H9 (cell line): ENCODE measurements at regions not wholly inside any gene's neighbourhood (a gene's known extent, or its start where the extent isn't known, plus 50 kb on each side); places are given as distances from the start of the nearest gene placed in this dataset.

Experiments used
- DNase-seq: peaks from one replicate; pipeline ENCODE4 v3.0.0-alpha.2; 2017
- H2AFZ ChIP-seq: one replicate; pipeline ENCODE4 v1.6.1; 2013; ENCODE audit warnings: mild to moderate bottlenecking, low read length, control low read depth, moderate library complexity
- H2AK5ac ChIP-seq: 2 replicates; pipeline ENCODE4 v1.6.1; 2013; ENCODE audit warnings: low read length, control low read depth, mixed read lengths; ENCODE audit not compliant: insufficient read length
- H2BK120ac ChIP-seq: one replicate; pipeline ENCODE4 v1.6.1; 2013; ENCODE audit warnings: low read depth, mild to moderate bottlenecking, low read length, control low read depth, inconsistent platforms; ENCODE audit not compliant: poor library complexity, severe bottlenecking
- H2BK12ac ChIP-seq: 2 replicates; pipeline ENCODE4 v1.6.1; 2013; ENCODE audit warnings: low read length, control low read depth, mixed read lengths, low read depth; ENCODE audit not compliant: insufficient read length
- H2BK15ac ChIP-seq: 2 replicates; pipeline ENCODE4 v1.6.1; 2013; ENCODE audit warnings: low read depth, low read length, control low read depth
- H2BK20ac ChIP-seq: one replicate; pipeline ENCODE4 v1.6.1; 2013; ENCODE audit warnings: low read depth, mild to moderate bottlenecking, low read length, control low read depth, inconsistent platforms; ENCODE audit not compliant: poor library complexity, severe bottlenecking
- H2BK5ac ChIP-seq: 2 replicates; pipeline ENCODE4 v1.6.1; 2013; ENCODE audit warnings: low read length, control low read depth, mixed read lengths; ENCODE audit not compliant: insufficient read length
- H3K14ac ChIP-seq: 2 replicates; pipeline ENCODE4 v1.6.1; 2013; ENCODE audit warnings: low read length, control low read depth; ENCODE audit not compliant: insufficient read depth
- H3K18ac ChIP-seq: 2 replicates; pipeline ENCODE4 v1.6.1; 2013; ENCODE audit warnings: low read depth, mild to moderate bottlenecking, mixed read lengths, low read length, control low read depth; ENCODE audit not compliant: insufficient read length
- H3K23ac ChIP-seq: 2 replicates; pipeline ENCODE4 v1.6.1; 2013; ENCODE audit warnings: low read length, control low read depth, mixed read lengths, low read depth; ENCODE audit not compliant: insufficient read length
- H3K23me2 ChIP-seq: 2 replicates; pipeline ENCODE4 v1.6.1; 2013; ENCODE audit warnings: low read depth, mild to moderate bottlenecking, mixed read lengths, low read length, control low read depth; ENCODE audit not compliant: insufficient read length, poor library complexity, severe bottlenecking
- H3K27ac ChIP-seq: 2 replicates; pipeline ENCODE4 v1.5.1; 2013; ENCODE audit warnings: low read length, control low read depth, mixed read lengths, low read depth; ENCODE audit not compliant: insufficient read length
- H3K27me3 ChIP-seq: 2 replicates; pipeline ENCODE4 v1.6.1; 2013; ENCODE audit warnings: low read length, control low read depth, inconsistent platforms; ENCODE audit not compliant: insufficient read depth
- H3K4ac ChIP-seq: 2 replicates; pipeline ENCODE4 v1.6.1; 2013; ENCODE audit warnings: low read depth, mild to moderate bottlenecking, control low read depth, inconsistent platforms, low read length, moderate library complexity
- H3K4me1 ChIP-seq: 2 replicates; pipeline ENCODE4 v1.6.1; 2013; ENCODE audit warnings: low read length, control low read depth, inconsistent platforms; ENCODE audit not compliant: insufficient read depth
- H3K4me2 ChIP-seq: 2 replicates; pipeline ENCODE4 v1.6.1; 2013; ENCODE audit warnings: low read length, control low read depth, mixed read lengths; ENCODE audit not compliant: insufficient read length, insufficient read depth
- H3K56ac ChIP-seq: 2 replicates; pipeline ENCODE4 v1.6.1; 2013; ENCODE audit warnings: low read depth, mild to moderate bottlenecking, mixed read lengths, low read length, control low read depth; ENCODE audit not compliant: insufficient read length
- H3K79me1 ChIP-seq: 2 replicates; pipeline ENCODE4 v1.6.1; 2013; ENCODE audit warnings: low read depth, mild to moderate bottlenecking, moderate library complexity, low read length, control low read depth, inconsistent platforms; ENCODE audit not compliant: insufficient read depth, poor library complexity, severe bottlenecking
- H3K79me2 ChIP-seq: 2 replicates; pipeline ENCODE4 v1.6.1; 2013; ENCODE audit warnings: low read length, control low read depth, inconsistent platforms; ENCODE audit not compliant: insufficient read depth
- H3K9ac ChIP-seq: 2 replicates; pipeline ENCODE4 v1.6.1; 2013; ENCODE audit warnings: low read length, control low read depth, mixed read lengths; ENCODE audit not compliant: insufficient read length; ENCODE audit errors: extremely low read depth
- H3K9me3 ChIP-seq: one replicate; pipeline ENCODE4 v1.6.1; 2013; ENCODE audit warnings: low read depth, low read length, inconsistent platforms; ENCODE audit not compliant: control insufficient read depth
- H3T11ph ChIP-seq: one replicate; pipeline ENCODE4 v1.6.1; 2013; ENCODE audit warnings: mild to moderate bottlenecking, low read length, control low read depth, inconsistent platforms
- H4K20me1 ChIP-seq: one replicate; pipeline ENCODE4 v1.6.1; 2013; ENCODE audit not compliant: control insufficient read depth, insufficient read length, insufficient read depth
- H4K5ac ChIP-seq: 2 replicates; pipeline ENCODE4 v1.6.1; 2013; ENCODE audit warnings: low read depth, mild to moderate bottlenecking, mixed read lengths, low read length, control low read depth; ENCODE audit not compliant: insufficient read length
- H4K8ac ChIP-seq: replicated peaks from 2 replicates; pipeline ENCODE4 v1.6.1; 2013; ENCODE audit warnings: low read length, control low read depth, mixed read lengths, low read depth; ENCODE audit not compliant: insufficient read length
- H4K91ac ChIP-seq: 2 replicates; pipeline ENCODE4 v1.6.1; 2013; ENCODE audit warnings: low read depth, mild to moderate bottlenecking, moderate library complexity, mixed read lengths, low read length, control low read depth; ENCODE audit not compliant: insufficient read length
- H3K27ac Mint-ChIP-seq, 3 experiments: 2 replicates in 2 of 3; 3 replicates in 1 of 3; pipeline ENCODE4 v1.8.0; 2020 to 2021; ENCODE audit warnings: mixed read lengths in 3 of 3, mild to moderate bottlenecking in 1 of 3, moderate library complexity in 1 of 3
- H3K27me3 Mint-ChIP-seq: 2 replicates; pipeline ENCODE4 v1.8.0; 2021; ENCODE audit warnings: low read depth, mild to moderate bottlenecking, moderate library complexity, mixed read lengths
- H3K36me3 Mint-ChIP-seq, 3 experiments: 2 replicates in 2 of 3; 3 replicates in 1 of 3; pipeline ENCODE4 v1.8.0; 2020 to 2021; ENCODE audit warnings: low read depth in 3 of 3, mixed read lengths in 3 of 3; ENCODE audit not compliant: insufficient read depth in 1 of 3
- H3K4me1 Mint-ChIP-seq, 2 experiments: 2 replicates each; pipeline ENCODE4 v1.8.0; 2020; ENCODE audit warnings: mixed read lengths in 2 of 2
- H3K4me3 Mint-ChIP-seq, 2 experiments: 2 replicates in 1 of 2; 3 replicates in 1 of 2; pipeline ENCODE4 v1.8.0; 2020 to 2021; ENCODE audit warnings: mild to moderate bottlenecking in 2 of 2, mixed read lengths in 2 of 2, moderate library complexity in 1 of 2
- H3K9me3 Mint-ChIP-seq, 2 experiments: 2 replicates in 1 of 2; 3 replicates in 1 of 2; pipeline ENCODE4 v1.8.0; 2020; ENCODE audit warnings: mild to moderate bottlenecking in 2 of 2, mixed read lengths in 2 of 2, moderate library complexity in 1 of 2
- WGBS: extraction: QIAGEN DNeasy Blood & Tissue Kit; methylation state at CpG from one replicate; pipeline ENCODE4 v1.1.7; 2013; ENCODE audit warnings: missing lambda C conversion rate, low lambda C conversion rate, mixed read lengths; ENCODE audit not compliant: insufficient read length; ENCODE audit errors: extremely low coverage; 5-methylcytosine and 5-hydroxymethylcytosine counted together
- TF ChIP-seq, protein P1 (sequence below): fragments of 200-600 bp; sonication (generic); conservative IDR thresholded peaks from 3 replicates; pipeline ENCODE4 v1.8.0; 2021; ENCODE audit warnings: antibody characterized with exemption, mild to moderate bottlenecking

DNA sequence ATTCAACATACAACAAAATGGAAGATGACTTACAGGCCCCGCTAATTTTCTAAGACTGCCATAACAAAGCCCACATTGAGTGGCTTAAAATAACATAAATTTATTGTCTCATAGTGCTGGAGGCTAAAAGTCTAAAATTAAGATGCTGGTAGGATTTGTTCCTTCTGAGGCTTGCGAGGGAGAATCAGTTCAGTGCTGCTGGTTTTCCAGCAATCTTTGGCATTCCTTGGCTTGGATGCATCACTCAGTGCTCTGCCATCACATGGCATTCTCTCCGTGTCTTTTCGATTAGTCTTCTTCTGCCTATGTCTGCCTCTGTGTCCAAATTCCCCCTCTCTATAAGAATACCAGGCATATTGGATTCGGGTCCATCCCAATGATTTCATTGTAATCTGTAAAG is 959.3 kb upstream of the TMEFF2 start:
- H3K14ac ChIP-seq: no peak overlapping the region
- H4K91ac ChIP-seq: no peak overlapping the region
- H3K4me3 Mint-ChIP-seq: no peak overlapping the region
- no CpG with 5 or more reads among the region's 5 CpGs for WGBS
- H3K79me1 ChIP-seq: no peaks in the 10 kb centered on the region
- H2BK120ac ChIP-seq: no peak overlapping the region
- no peak for DNase-seq
- H3K23ac ChIP-seq: no peak overlapping the region
- no peak overlapping the region for H2AFZ ChIP-seq
- H3K4ac ChIP-seq: no peak overlapping the region
- H3K4me2 ChIP-seq: no peak overlapping the region
- no peak overlapping the region for H3K18ac ChIP-seq
- no peak overlapping the region for H2BK20ac ChIP-seq
- H2BK5ac ChIP-seq: no peak overlapping the region
- no peak overlapping the region for H4K5ac ChIP-seq
- no peaks in the 10 kb centered on the region for H3K4me1 ChIP-seq
- TF ChIP-seq, protein P1, sequence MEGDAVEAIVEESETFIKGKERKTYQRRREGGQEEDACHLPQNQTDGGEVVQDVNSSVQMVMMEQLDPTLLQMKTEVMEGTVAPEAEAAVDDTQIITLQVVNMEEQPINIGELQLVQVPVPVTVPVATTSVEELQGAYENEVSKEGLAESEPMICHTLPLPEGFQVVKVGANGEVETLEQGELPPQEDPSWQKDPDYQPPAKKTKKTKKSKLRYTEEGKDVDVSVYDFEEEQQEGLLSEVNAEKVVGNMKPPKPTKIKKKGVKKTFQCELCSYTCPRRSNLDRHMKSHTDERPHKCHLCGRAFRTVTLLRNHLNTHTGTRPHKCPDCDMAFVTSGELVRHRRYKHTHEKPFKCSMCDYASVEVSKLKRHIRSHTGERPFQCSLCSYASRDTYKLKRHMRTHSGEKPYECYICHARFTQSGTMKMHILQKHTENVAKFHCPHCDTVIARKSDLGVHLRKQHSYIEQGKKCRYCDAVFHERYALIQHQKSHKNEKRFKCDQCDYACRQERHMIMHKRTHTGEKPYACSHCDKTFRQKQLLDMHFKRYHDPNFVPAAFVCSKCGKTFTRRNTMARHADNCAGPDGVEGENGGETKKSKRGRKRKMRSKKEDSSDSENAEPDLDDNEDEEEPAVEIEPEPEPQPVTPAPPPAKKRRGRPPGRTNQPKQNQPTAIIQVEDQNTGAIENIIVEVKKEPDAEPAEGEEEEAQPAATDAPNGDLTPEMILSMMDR: no peak
- peaks cover 0 to 2% (median 0%) of the 10 kb centered on the region in 3 experiments; a peak in 2 of 7 replicates for H3K36me3 Mint-ChIP-seq
- H3K56ac ChIP-seq: no peak overlapping the region
- H3K79me2 ChIP-seq: no peaks in the 10 kb centered on the region
- no peaks in the 10 kb centered on the region for H3K9me3 Mint-ChIP-seq
- H3K23me2 ChIP-seq: no peaks in the 10 kb centered on the region
- H2BK15ac ChIP-seq: no peak overlapping the region
- H3K9me3 ChIP-seq: no peaks in the 10 kb centered on the region
- no peaks in the 10 kb centered on the region for H3K27me3 ChIP-seq
- peak overlapping the region; percentile 31 for H3K9ac ChIP-seq
- H3T11ph ChIP-seq: no peak overlapping the region
- no peaks in the 10 kb centered on the region for H3K27me3 Mint-ChIP-seq
- H4K20me1 ChIP-seq: no peaks in the 10 kb centered on the region
- H3K27ac Mint-ChIP-seq: peak overlapping the region in 1 of 3 experiments; percentile 86; a peak in 2 of 7 replicates
- peaks cover 7 to 15% of the 10 kb centered on the region in 2 experiments for H3K4me1 Mint-ChIP-seq
- no peak overlapping the region for H4K8ac ChIP-seq
- H3K27ac ChIP-seq: no peak overlapping the region
- H2BK12ac ChIP-seq: no peak overlapping the region
- H2AK5ac ChIP-seq: no peak overlapping the region
